Left ventricle myocardium inferior (tissue), 1 donor: ENCODE measurements at regions not wholly inside any gene's neighbourhood (a gene's known extent, or its start where the extent isn't known, plus 50 kb on each side); places are given as distances from the start of the nearest gene placed in this dataset.
"Not testable (repeated sequence)": the region's sequence is repeated elsewhere in the genome, so short reads cannot be mapped to it uniquely, and the experiment has no call there.

ENCODE experiments used
- DNase-seq: peaks from one replicate; pipeline ENCODE4 v3.0.0-alpha.2; 2020
- H3K27ac ChIP-seq: fragments of 200-600 bp; replicated peaks from 2 replicates; pipeline ENCODE4 v1.8.0; 2021
- H3K27me3 ChIP-seq: fragments of 200-600 bp; 2 replicates; pipeline ENCODE4 v1.8.0; 2021; ENCODE audit warnings: low read depth
- H3K36me3 ChIP-seq: fragments of 200-600 bp; 2 replicates; pipeline ENCODE4 v1.8.0; 2021
- H3K4me1 ChIP-seq: fragments of 200-600 bp; 2 replicates; pipeline ENCODE4 v1.8.0; 2021
- H3K4me3 ChIP-seq: fragments of 200-600 bp; 2 replicates; pipeline ENCODE4 v1.8.0; 2021; ENCODE audit warnings: mild to moderate bottlenecking, moderate library complexity
- H3K9me3 ChIP-seq: fragments of 200-600 bp; replicated peaks from 2 replicates; pipeline ENCODE4 v1.8.0; 2021
- intact Hi-C: fragments of 100-400 bp; cut with micrococcal nuclease; formaldehyde crosslinking; loops from one replicate; pipeline ENCODE4 v1.11.0; 2022
- TF ChIP-seq, protein P1 (sequence below): fragments of 200-600 bp; IDR thresholded peaks from 2 replicates; pipeline ENCODE4 v1.8.0; 2021; ENCODE audit warnings: antibody characterized with exemption, mild to moderate bottlenecking, borderline replicate concordance
- donor health status: DM: no; HTN: yes; CAD: no; lungs with severe emphysema.

DNA sequence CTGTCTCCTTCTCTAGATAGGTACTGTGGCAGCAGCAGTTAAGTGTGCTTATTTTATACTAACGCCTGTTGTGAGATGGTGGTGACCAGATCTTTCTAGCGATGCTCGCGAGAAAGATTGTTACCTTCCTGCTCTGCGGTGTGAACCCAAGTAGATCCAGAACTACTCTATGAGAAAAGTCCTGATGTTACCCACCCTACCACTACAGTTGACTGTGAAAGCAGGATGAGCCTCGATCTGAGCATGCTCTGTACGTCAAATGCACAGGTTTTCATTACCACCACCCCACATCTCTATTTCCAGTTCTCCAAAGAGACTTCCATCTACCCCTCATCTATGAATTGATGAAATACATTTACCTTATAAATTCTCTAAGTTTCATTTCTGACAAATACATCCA is 64.6 kb upstream of the KCTD7 start:
- H3K9me3 ChIP-seq, result no peaks in the 10 kb centered on the region
- TF ChIP-seq, protein P1, sequence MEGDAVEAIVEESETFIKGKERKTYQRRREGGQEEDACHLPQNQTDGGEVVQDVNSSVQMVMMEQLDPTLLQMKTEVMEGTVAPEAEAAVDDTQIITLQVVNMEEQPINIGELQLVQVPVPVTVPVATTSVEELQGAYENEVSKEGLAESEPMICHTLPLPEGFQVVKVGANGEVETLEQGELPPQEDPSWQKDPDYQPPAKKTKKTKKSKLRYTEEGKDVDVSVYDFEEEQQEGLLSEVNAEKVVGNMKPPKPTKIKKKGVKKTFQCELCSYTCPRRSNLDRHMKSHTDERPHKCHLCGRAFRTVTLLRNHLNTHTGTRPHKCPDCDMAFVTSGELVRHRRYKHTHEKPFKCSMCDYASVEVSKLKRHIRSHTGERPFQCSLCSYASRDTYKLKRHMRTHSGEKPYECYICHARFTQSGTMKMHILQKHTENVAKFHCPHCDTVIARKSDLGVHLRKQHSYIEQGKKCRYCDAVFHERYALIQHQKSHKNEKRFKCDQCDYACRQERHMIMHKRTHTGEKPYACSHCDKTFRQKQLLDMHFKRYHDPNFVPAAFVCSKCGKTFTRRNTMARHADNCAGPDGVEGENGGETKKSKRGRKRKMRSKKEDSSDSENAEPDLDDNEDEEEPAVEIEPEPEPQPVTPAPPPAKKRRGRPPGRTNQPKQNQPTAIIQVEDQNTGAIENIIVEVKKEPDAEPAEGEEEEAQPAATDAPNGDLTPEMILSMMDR, result no peak
- DNase-seq, result no peak
- intact Hi-C loops, result no loop called here
- H3K4me3 ChIP-seq, result no peak overlapping the region
- H3K36me3 ChIP-seq, result peaks cover 14% of the 10 kb centered on the region
- peaks cover 3% of the 10 kb centered on the region for H3K4me1 ChIP-seq
- no peaks in the 10 kb centered on the region for H3K27me3 ChIP-seq
- H3K27ac ChIP-seq, result no peak overlapping the region

DNA sequence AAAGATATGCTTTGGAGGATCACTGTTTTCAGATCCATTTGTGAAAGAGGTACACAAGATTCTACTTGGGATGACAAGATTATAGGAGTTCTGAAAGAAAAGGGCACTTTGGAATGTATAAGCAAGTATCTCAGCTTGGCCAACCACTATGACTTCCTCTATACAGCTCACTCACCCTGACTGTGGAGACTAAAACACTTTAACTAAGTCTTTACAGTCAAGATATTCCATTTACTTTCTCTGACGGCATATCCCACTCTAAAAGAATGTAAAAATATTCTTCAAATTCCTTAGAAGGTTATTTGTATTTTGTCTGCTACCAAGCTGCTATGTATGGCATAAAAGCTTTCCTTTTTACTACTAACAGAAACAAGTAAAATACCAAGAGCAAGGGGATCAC is 58.5 kb upstream of the KCTD7 start:
- intact Hi-C loops, H3K27ac ChIP-seq, DNase-seq, H3K9me3 ChIP-seq, H3K27me3 ChIP-seq, H3K4me1 ChIP-seq, H3K4me3 ChIP-seq: not testable (repeated sequence)
- H3K36me3 ChIP-seq, result peaks cover 48% of the 10 kb centered on the region

DNA sequence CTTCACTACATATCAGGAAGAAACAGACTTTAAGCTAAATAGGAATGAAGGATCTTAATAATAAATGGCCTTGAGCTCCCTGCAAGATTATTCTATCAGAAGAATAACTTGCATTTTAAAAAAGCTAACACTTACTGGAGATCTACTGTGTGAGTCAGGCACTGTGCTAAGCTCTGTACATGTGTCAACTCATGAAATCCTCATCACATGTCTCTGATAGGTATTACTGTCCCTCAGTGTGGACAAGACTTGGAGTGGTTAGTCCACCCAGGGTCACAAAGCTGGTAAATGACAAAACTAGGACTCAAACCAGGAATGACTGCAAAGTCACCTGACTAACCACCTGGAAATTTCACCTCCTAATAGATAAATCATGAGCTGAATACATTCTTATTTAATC is 57.1 kb upstream of the KCTD7 start:
- intact Hi-C loops, result no loop called here
- H3K27ac ChIP-seq, result no peak overlapping the region
- no peak overlapping the region for H3K4me3 ChIP-seq
- H3K9me3 ChIP-seq, result no peaks in the 10 kb centered on the region
- peaks cover 3% of the 10 kb centered on the region for H3K4me1 ChIP-seq
- peaks cover 57% of the 10 kb centered on the region for H3K36me3 ChIP-seq
- H3K27me3 ChIP-seq, result no peaks in the 10 kb centered on the region
- DNase-seq, result no peak
- TF ChIP-seq, protein P1, result no peak

DNA sequence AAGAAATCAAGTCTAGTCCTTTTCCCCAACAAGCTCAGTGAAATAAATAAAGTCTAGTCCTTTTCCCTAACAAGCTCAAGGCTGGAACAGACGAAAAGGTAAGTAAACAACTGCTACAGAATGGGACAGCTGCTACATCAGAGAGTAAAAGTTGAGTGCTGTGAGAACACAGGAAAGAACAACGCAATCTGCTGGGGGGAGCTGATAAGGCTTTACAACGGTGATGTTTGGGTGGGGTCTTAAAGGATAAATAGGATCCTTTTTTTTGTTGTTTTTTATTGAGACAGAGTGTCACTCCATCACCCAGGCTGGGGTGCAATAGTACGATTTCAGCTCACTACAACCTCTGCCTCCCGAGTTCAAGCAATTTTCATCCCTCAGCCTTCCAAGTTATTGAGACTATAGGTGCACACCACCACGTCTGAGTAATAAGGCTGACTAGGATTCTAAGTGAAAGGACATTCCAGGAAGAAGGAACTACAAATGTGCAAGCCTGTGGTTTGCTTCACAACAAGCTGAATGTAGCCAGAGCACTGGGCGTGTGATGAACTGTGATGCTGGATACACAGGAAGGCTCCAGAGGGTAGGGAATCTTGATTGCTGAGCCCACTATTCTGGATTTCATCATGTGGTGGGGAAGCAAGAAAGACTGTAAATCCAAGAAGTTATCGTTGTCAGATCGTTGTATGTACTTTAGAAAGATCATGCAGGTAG is 54.7 kb upstream of the KCTD7 start:
- H3K27me3 ChIP-seq, intact Hi-C loops, DNase-seq, H3K4me3 ChIP-seq, H3K9me3 ChIP-seq, H3K27ac ChIP-seq: not testable (repeated sequence)
- Histone ChIP-seq H3K4me1 (peaks cover 13% of the 10 kb centered on the region), H3K36me3 (peaks cover 52% of the 10 kb centered on the region)

DNA sequence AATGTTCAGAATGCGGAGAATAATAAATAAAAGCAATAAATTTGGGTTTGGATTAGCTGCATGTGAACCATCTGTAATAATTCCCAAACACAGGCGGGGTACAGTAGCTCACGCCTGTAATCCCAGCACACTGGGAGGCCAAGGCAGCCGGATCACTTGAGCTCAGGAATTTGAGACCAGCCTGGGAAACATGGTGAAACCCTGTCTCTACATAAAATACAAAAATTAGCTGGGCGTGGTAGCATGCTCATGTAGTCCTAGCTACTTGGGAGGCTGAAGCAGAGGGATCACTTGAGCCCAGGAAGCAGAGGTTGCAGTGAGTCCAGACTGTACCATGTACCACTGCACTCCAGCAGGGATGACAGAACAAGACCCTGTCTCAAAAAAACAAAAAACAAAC is 53.9 kb upstream of the KCTD7 start:
- intact Hi-C loops, H3K27me3 ChIP-seq, H3K9me3 ChIP-seq, H3K4me3 ChIP-seq, H3K27ac ChIP-seq, DNase-seq: not testable (repeated sequence)
- peaks cover 13% of the 10 kb centered on the region for H3K4me1 ChIP-seq
- peaks cover 49% of the 10 kb centered on the region for H3K36me3 ChIP-seq

DNA sequence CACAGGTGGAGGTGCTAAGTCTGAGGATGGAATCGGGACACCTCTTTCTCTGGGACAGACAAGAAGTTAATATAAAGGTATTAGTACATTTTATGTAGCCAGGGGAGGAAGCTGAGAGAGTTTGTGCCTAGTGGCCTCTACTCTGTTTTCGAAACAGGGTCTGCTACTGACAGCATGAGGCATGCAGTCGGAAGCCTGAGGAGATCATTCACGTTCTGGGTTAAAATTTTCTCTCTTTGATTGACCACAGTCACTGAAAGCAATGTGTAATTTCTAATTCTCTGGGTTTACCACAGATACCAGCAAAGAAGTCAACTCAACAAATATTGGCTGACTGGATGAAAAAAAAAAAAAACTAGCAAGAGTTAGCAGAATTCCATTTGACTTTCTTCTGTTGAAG is 53.3 kb upstream of the KCTD7 start:
- DNase-seq, result no peak
- Histone ChIP-seq H3K4me1 (peaks cover 13% of the 10 kb centered on the region), H3K4me3 (no peak overlapping the region), H3K27me3 (no peaks in the 10 kb centered on the region), H3K9me3 (no peaks in the 10 kb centered on the region), H3K36me3 (peaks cover 49% of the 10 kb centered on the region), H3K27ac (no peak overlapping the region)
- TF ChIP-seq, protein P1, result no peak
- intact Hi-C loops, result no loop called here

DNA sequence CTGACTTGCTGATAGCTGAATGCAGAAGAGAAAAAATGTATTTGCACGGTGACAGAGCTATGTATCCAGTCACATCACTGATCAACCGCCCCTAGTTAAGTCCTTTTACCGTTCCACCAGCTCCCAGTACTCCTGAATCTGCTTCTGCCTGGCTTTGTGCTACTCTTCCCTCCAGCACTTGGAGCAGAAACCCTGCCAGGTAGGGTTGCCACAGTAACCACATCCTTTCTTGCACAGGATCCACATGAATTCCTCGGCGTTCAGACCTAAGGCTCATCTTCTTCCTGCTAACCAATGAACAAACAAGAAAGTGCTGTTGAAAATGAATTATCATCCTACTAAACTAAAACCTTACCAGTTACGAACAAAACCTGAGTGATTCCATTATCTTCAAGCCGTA is 52.0 kb upstream of the KCTD7 start:
- intact Hi-C loops, result no loop called here
- Histone ChIP-seq H3K9me3 (no peaks in the 10 kb centered on the region), H3K4me1 (peaks cover 13% of the 10 kb centered on the region), H3K4me3 (no peak overlapping the region), H3K27ac (no peak overlapping the region), H3K27me3 (no peaks in the 10 kb centered on the region), H3K36me3 (peaks cover 43% of the 10 kb centered on the region)
- TF ChIP-seq, protein P1, result no peak
- DNase-seq, result no peak
